Inflammatory macrophage treated with lipopolysaccharide for 4 hours (primary cell): ENCODE measurements at regions not wholly inside any gene's neighbourhood (a gene's known extent, or its start where the extent isn't known, plus 50 kb on each side); places are given as distances from the start of the nearest gene placed in this dataset.
"Not testable (repeated sequence)": the region's sequence is repeated elsewhere in the genome, so short reads cannot be mapped to it uniquely, and the experiment has no call there.

ENCODE experiments used
- DNase-seq: peaks from one replicate; pipeline ENCODE4 v3.0.0-alpha.2; 2020

- no peak for DNase-seq
Observed at GRCh38 chr1:185397183-185397582, 80.1 kb upstream of the IVNS1ABP start.

- no peak for DNase-seq
Observed at GRCh38 chr1:185396126-185396525, 79.1 kb upstream of the IVNS1ABP start.

- no peak for DNase-seq
Observed at GRCh38 chr1:185393815-185394214, 76.8 kb upstream of the IVNS1ABP start.

- no peak for DNase-seq
Observed at GRCh38 chr1:185393205-185393604, 76.2 kb upstream of the IVNS1ABP start.

- DNase-seq, result no peak
Observed at GRCh38 chr1:185388815-185389214, 71.8 kb upstream of the IVNS1ABP start.

GRCh38 chr1:185388346-185388745 is 71.3 kb upstream of the IVNS1ABP start:
- no peak for DNase-seq

- no peak for DNase-seq
Observed at GRCh38 chr1:185385991-185386390, 68.9 kb upstream of the IVNS1ABP start.

GRCh38 chr1:185383805-185384204 is 66.8 kb upstream of the IVNS1ABP start:
- not testable (repeated sequence) for DNase-seq

GRCh38 chr1:185377831-185378230 is 60.8 kb upstream of the IVNS1ABP start:
- DNase-seq, result no peak

- peak; percentile 93 for DNase-seq
Observed at GRCh38 chr1:185376840-185377635, 60.0 kb upstream of the IVNS1ABP start.

- no peak for DNase-seq
Observed at GRCh38 chr1:185376288-185376687, 59.2 kb upstream of the IVNS1ABP start.

GRCh38 chr1:185375583-185375982 is 58.5 kb upstream of the IVNS1ABP start:
- peak; percentile 92 for DNase-seq

- DNase-seq, result peak; percentile 88
Observed at GRCh38 chr1:185373813-185374529, 56.9 kb upstream of the IVNS1ABP start.

- DNase-seq, result no peak
Observed at GRCh38 chr1:185369786-185370185, 52.7 kb upstream of the IVNS1ABP start.

- DNase-seq, result no peak
Observed at GRCh38 chr1:185368913-185369491, 52.0 kb upstream of the IVNS1ABP start.

GRCh38 chr1:185368313-185368855 is 51.3 kb upstream of the IVNS1ABP start:
- no peak for DNase-seq

- DNase-seq, result no peak
Observed at GRCh38 chr1:185367218-185367617, 50.2 kb upstream of the IVNS1ABP start.
